ENCODE measurements at regions not wholly inside any gene's neighbourhood (a gene's known extent, or its start where the extent isn't known, plus 50 kb on each side); places are given as distances from the start of the nearest gene placed in this dataset.

GRCh38 chr7:81333536-81333935 lies 414.7 kb upstream of the SEMA3C start:
- Histone ChIP-seq H3K4me3 (ENCODE audit: low read length, poor library complexity, severe bottlenecking) (no peak overlapping the region), H3F3A (ENCODE audit: low read depth) (no peaks in the 10 kb centered on the region), H3K36me3 (ENCODE audit: insufficient read depth, low read length) (no peaks in the 10 kb centered on the region), H3K9ac (ENCODE audit: low read depth, low read length, poor library complexity, severe bottlenecking) (no peak overlapping the region), H3K79me2 (ENCODE audit: insufficient read depth, low read length) (no peaks in the 10 kb centered on the region), H3K9me3 (ENCODE audit: insufficient read depth, low read depth, low read length) (no peaks in the 10 kb centered on the region), H2AFZ (ENCODE audit: low read length) (no peak overlapping the region), H4K20me1 (ENCODE audit: insufficient read depth, low read length, poor library complexity, severe bottlenecking) (no peaks in the 10 kb centered on the region), H3K9me2 (replicated peaks; ENCODE audit: low read depth, low read length) (no peaks in the 10 kb centered on the region), H3K4me1 (ENCODE audit: insufficient read depth, low read length, poor library complexity, severe bottlenecking) (no peaks in the 10 kb centered on the region), H3K4me2 (ENCODE audit: low read depth, low read length, poor library complexity, severe bottlenecking) (no peak overlapping the region), H3K27me3 (ENCODE audit: insufficient read depth, low read length, poor library complexity, severe bottlenecking) (no peaks in the 10 kb centered on the region)
- no peak for TF ChIP-seq CTCF (conservative IDR thresholded peaks at IDR 0.05; ENCODE audit: low read length)
- no peak for TF ChIP-seq EZH2phosphoT487 (IDR thresholded peaks at IDR 0.05; ENCODE audit: borderline replicate concordance)

DNA sequence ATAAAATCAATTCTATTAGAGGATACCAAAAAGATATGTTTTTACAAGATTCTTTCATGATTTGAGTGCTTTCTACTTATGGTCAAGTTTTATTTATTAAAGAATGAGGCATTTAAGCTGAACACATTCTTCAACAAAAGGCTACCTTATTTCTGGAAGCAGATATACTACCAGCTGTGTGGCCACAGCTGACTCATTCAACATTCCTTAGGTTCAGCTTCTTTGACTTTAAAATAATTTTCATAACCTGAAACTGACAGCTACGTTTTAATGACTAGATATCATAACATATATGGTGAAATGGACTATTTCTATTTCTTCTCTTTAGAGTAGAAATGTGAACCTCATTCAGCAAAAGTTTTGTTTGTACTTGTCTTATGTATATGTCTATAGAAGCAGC lies 414.2 kb upstream of the SEMA3C start:
- Histone ChIP-seq H3K4me3 (ENCODE audit: low read length, poor library complexity, severe bottlenecking) (no peak overlapping the region), H3K9ac (ENCODE audit: low read depth, low read length, poor library complexity, severe bottlenecking) (no peak overlapping the region), H3K4me1 (ENCODE audit: insufficient read depth, low read length, poor library complexity, severe bottlenecking) (no peaks in the 10 kb centered on the region), H3F3A (ENCODE audit: low read depth) (no peaks in the 10 kb centered on the region), H2AFZ (ENCODE audit: low read length) (no peak overlapping the region), H3K36me3 (ENCODE audit: insufficient read depth, low read length) (no peaks in the 10 kb centered on the region), H4K20me1 (ENCODE audit: insufficient read depth, low read length, poor library complexity, severe bottlenecking) (no peaks in the 10 kb centered on the region), H3K4me2 (ENCODE audit: low read depth, low read length, poor library complexity, severe bottlenecking) (no peak overlapping the region), H3K79me2 (ENCODE audit: insufficient read depth, low read length) (no peaks in the 10 kb centered on the region), H3K9me2 (replicated peaks; ENCODE audit: low read depth, low read length) (no peaks in the 10 kb centered on the region), H3K27me3 (ENCODE audit: insufficient read depth, low read length, poor library complexity, severe bottlenecking) (no peaks in the 10 kb centered on the region), H3K9me3 (ENCODE audit: insufficient read depth, low read depth, low read length) (no peaks in the 10 kb centered on the region)
- TF ChIP-seq CTCF (conservative IDR thresholded peaks at IDR 0.05; ENCODE audit: low read length) = no peak
- TF ChIP-seq EZH2phosphoT487 (IDR thresholded peaks at IDR 0.05; ENCODE audit: borderline replicate concordance) = no peak

DNA sequence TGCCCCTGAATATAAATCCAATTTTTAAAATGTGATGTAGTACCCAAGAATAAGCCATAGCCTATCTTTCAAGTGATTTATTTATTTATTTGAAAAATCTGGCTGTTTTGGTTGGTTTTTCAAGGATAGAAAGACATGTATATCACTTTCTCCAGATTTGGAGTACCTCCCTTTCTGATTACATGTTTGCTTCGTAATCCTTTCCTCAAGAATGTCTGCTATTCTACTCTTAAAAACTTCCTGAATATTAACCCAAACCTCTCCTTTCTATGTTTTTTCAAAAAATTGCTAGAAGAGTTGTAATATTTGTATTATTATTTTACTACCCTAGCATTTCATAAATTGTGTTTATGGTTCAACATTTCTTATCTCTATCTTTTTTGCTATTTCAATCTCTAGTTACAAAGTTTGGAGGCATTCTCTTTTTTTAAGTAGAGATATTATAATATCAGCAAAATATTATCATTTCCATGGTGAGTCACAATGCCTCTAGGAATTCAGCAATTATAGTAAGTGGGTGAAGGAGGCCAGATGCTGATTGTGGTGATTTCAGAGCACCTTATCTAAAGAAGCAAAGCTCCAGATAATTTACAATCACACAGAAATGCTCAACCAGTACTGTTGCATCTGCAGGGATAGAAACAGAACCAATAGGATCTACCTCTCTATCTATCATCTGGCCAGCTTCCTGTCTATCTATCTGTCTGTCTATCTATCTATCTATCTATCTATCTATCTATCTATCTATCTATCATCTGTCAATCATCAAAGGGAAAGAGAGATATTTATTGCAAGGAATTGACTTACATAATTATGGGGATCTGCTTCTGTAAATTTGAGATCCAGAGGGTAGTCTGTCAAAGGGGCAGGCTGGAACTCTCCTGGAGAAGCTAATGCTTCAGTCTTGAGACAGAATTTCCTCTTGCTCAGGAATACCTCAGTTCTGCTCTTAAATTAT lies 412.5 kb upstream of the SEMA3C start:
- no peak overlapping the region for H3K9ac ChIP-seq (ENCODE audit: low read depth, low read length, poor library complexity, severe bottlenecking)
- no peaks in the 10 kb centered on the region for H3K27me3 ChIP-seq (ENCODE audit: insufficient read depth, low read length, poor library complexity, severe bottlenecking)
- H3K4me2 ChIP-seq (ENCODE audit: low read depth, low read length, poor library complexity, severe bottlenecking) = no peak overlapping the region
- TF ChIP-seq CTCF (conservative IDR thresholded peaks at IDR 0.05; ENCODE audit: low read length) (no peak), EZH2phosphoT487 (IDR thresholded peaks at IDR 0.05; ENCODE audit: borderline replicate concordance) (no peak)
- no peaks in the 10 kb centered on the region for H3K79me2 ChIP-seq (ENCODE audit: insufficient read depth, low read length)
- no peaks in the 10 kb centered on the region for H4K20me1 ChIP-seq (ENCODE audit: insufficient read depth, low read length, poor library complexity, severe bottlenecking)
- no peaks in the 10 kb centered on the region for H3K9me2 ChIP-seq (replicated peaks; ENCODE audit: low read depth, low read length)
- H3K4me3 ChIP-seq (ENCODE audit: low read length, poor library complexity, severe bottlenecking) = no peak overlapping the region
- H3F3A ChIP-seq (ENCODE audit: low read depth) = no peaks in the 10 kb centered on the region
- H3K9me3 ChIP-seq (ENCODE audit: insufficient read depth, low read depth, low read length) = no peaks in the 10 kb centered on the region
- H3K4me1 ChIP-seq (ENCODE audit: insufficient read depth, low read length, poor library complexity, severe bottlenecking) = no peaks in the 10 kb centered on the region
- H3K36me3 ChIP-seq (ENCODE audit: insufficient read depth, low read length) = no peaks in the 10 kb centered on the region
- no peak overlapping the region for H2AFZ ChIP-seq (ENCODE audit: low read length)
